Activated T-cell treated with anti-CD3 and anti-CD28 coated beads, Interleukin-2, amount 50 U/mL, for 24 hours (primary cell): ENCODE measurements at regions not wholly inside any gene's neighbourhood (a gene's known extent, or its start where the extent isn't known, plus 50 kb on each side); places are given as distances from the start of the nearest gene placed in this dataset.
"Not testable (repeated sequence)": the region's sequence is repeated elsewhere in the genome, so short reads cannot be mapped to it uniquely, and the experiment has no call there.

Experiments used
- DNase-seq: peaks from one replicate; pipeline ENCODE4 v3.0.0-alpha.2; 2020
- H3K27ac Mint-ChIP-seq: 2 replicates; pipeline ENCODE4 v1.8.0; 2020; ENCODE audit warnings: mild to moderate bottlenecking, mixed read lengths
- H3K27me3 Mint-ChIP-seq: 2 replicates; pipeline ENCODE4 v1.8.0; 2020; ENCODE audit warnings: mixed read lengths
- H3K36me3 Mint-ChIP-seq: 2 replicates; pipeline ENCODE4 v1.8.0; 2020; ENCODE audit warnings: low read depth, mixed read lengths
- H3K4me1 Mint-ChIP-seq: 2 replicates; pipeline ENCODE4 v1.8.0; 2020; ENCODE audit warnings: low read depth, mixed read lengths
- H3K4me3 Mint-ChIP-seq: 2 replicates; pipeline ENCODE4 v1.8.0; 2020; ENCODE audit warnings: mild to moderate bottlenecking, moderate library complexity, mixed read lengths
- H3K9me3 Mint-ChIP-seq: 2 replicates; pipeline ENCODE4 v1.8.0; 2020; ENCODE audit warnings: mixed read lengths

GRCh38 chr3:39707314-39707909 lies 102.0 kb upstream of the MYRIP start:
- Mint-ChIP-seq H3K36me3 (no peaks in the 10 kb centered on the region), H3K4me3 (no peak overlapping the region), H3K27me3 (peaks cover 10% of the 10 kb centered on the region), H3K4me1 (no peaks in the 10 kb centered on the region), H3K27ac (no peak overlapping the region), H3K9me3 (no peaks in the 10 kb centered on the region)
- no peak for DNase-seq

- no peak overlapping the region for H3K27ac Mint-ChIP-seq
- H3K4me1 Mint-ChIP-seq = no peaks in the 10 kb centered on the region
- H3K9me3 Mint-ChIP-seq = no peaks in the 10 kb centered on the region
- DNase-seq = no peak
- peaks cover 5% of the 10 kb centered on the region for H3K27me3 Mint-ChIP-seq
- no peaks in the 10 kb centered on the region for H3K36me3 Mint-ChIP-seq
- no peak overlapping the region for H3K4me3 Mint-ChIP-seq
Observed at GRCh38 chr3:39712413-39713048, 96.9 kb upstream of the MYRIP start.

- H3K27ac Mint-ChIP-seq, H3K4me3 Mint-ChIP-seq, H3K27me3 Mint-ChIP-seq, H3K36me3 Mint-ChIP-seq, H3K9me3 Mint-ChIP-seq, DNase-seq, H3K4me1 Mint-ChIP-seq: not testable (repeated sequence)
Observed at GRCh38 chr3:39713341-39713740, 96.1 kb upstream of the MYRIP start.

- no peak overlapping the region for H3K4me3 Mint-ChIP-seq
- H3K27ac Mint-ChIP-seq = no peak overlapping the region
- no peaks in the 10 kb centered on the region for H3K36me3 Mint-ChIP-seq
- no peaks in the 10 kb centered on the region for H3K27me3 Mint-ChIP-seq
- H3K9me3 Mint-ChIP-seq = no peaks in the 10 kb centered on the region
- DNase-seq = no peak
- no peaks in the 10 kb centered on the region for H3K4me1 Mint-ChIP-seq
Observed at GRCh38 chr3:39716849-39717248, 92.6 kb upstream of the MYRIP start.

- H3K27ac Mint-ChIP-seq = no peak overlapping the region
- no peaks in the 10 kb centered on the region for H3K9me3 Mint-ChIP-seq
- H3K27me3 Mint-ChIP-seq = no peaks in the 10 kb centered on the region
- H3K36me3 Mint-ChIP-seq = no peaks in the 10 kb centered on the region
- no peak overlapping the region for H3K4me3 Mint-ChIP-seq
- H3K4me1 Mint-ChIP-seq = no peaks in the 10 kb centered on the region
- no peak for DNase-seq
Observed at GRCh38 chr3:39718674-39719595, 90.5 kb upstream of the MYRIP start.

GRCh38 chr3:39721076-39721475 lies 88.3 kb upstream of the MYRIP start:
- DNase-seq = no peak
- no peaks in the 10 kb centered on the region for H3K27me3 Mint-ChIP-seq
- H3K27ac Mint-ChIP-seq = no peak overlapping the region
- H3K4me3 Mint-ChIP-seq = no peak overlapping the region
- H3K36me3 Mint-ChIP-seq = no peaks in the 10 kb centered on the region
- no peaks in the 10 kb centered on the region for H3K4me1 Mint-ChIP-seq
- no peaks in the 10 kb centered on the region for H3K9me3 Mint-ChIP-seq

- Mint-ChIP-seq H3K27me3 (no peaks in the 10 kb centered on the region), H3K4me3 (no peak overlapping the region), H3K4me1 (no peaks in the 10 kb centered on the region), H3K36me3 (no peaks in the 10 kb centered on the region), H3K9me3 (no peaks in the 10 kb centered on the region), H3K27ac (no peak overlapping the region)
- DNase-seq = no peak
Observed at GRCh38 chr3:39724233-39724846, 85.1 kb upstream of the MYRIP start.

- Mint-ChIP-seq H3K9me3 (no peaks in the 10 kb centered on the region), H3K27ac (no peak overlapping the region), H3K27me3 (peaks cover 2% of the 10 kb centered on the region), H3K4me1 (no peaks in the 10 kb centered on the region), H3K4me3 (no peak overlapping the region), H3K36me3 (no peaks in the 10 kb centered on the region)
- DNase-seq = no peak
Observed at GRCh38 chr3:39725321-39725720, 84.1 kb upstream of the MYRIP start.

- no peak for DNase-seq
- peaks cover 6% of the 10 kb centered on the region for H3K27me3 Mint-ChIP-seq
- no peak overlapping the region for H3K27ac Mint-ChIP-seq
- H3K4me3 Mint-ChIP-seq = no peak overlapping the region
- peaks cover 4% of the 10 kb centered on the region for H3K9me3 Mint-ChIP-seq
- H3K36me3 Mint-ChIP-seq = no peaks in the 10 kb centered on the region
- no peaks in the 10 kb centered on the region for H3K4me1 Mint-ChIP-seq
Observed at GRCh38 chr3:39727415-39727814, 82.0 kb upstream of the MYRIP start.

GRCh38 chr3:39733804-39734203 lies 75.6 kb upstream of the MYRIP start:
- H3K27ac Mint-ChIP-seq = no peak overlapping the region
- H3K36me3 Mint-ChIP-seq = no peaks in the 10 kb centered on the region
- no peak for DNase-seq
- no peaks in the 10 kb centered on the region for H3K4me1 Mint-ChIP-seq
- peaks cover 6% of the 10 kb centered on the region for H3K27me3 Mint-ChIP-seq
- peaks cover 4% of the 10 kb centered on the region for H3K9me3 Mint-ChIP-seq
- H3K4me3 Mint-ChIP-seq = no peak overlapping the region

GRCh38 chr3:39739658-39740057 lies 69.8 kb upstream of the MYRIP start:
- H3K27me3 Mint-ChIP-seq = peaks cover 10% of the 10 kb centered on the region
- H3K4me3 Mint-ChIP-seq, H3K36me3 Mint-ChIP-seq, H3K4me1 Mint-ChIP-seq, DNase-seq, H3K27ac Mint-ChIP-seq: not testable (repeated sequence)
- peaks cover 11% of the 10 kb centered on the region for H3K9me3 Mint-ChIP-seq

GRCh38 chr3:39744746-39745145 lies 64.7 kb upstream of the MYRIP start:
- Mint-ChIP-seq H3K4me3 (no peak overlapping the region), H3K27ac (no peak overlapping the region), H3K27me3 (peaks cover 13% of the 10 kb centered on the region), H3K9me3 (peaks cover 11% of the 10 kb centered on the region), H3K36me3 (no peaks in the 10 kb centered on the region), H3K4me1 (no peaks in the 10 kb centered on the region)
- DNase-seq = no peak

GRCh38 chr3:39748002-39748401 lies 61.4 kb upstream of the MYRIP start:
- no peak for DNase-seq
- no peak overlapping the region for H3K27ac Mint-ChIP-seq
- H3K9me3 Mint-ChIP-seq = no peaks in the 10 kb centered on the region
- no peak overlapping the region for H3K4me3 Mint-ChIP-seq
- peaks cover 3% of the 10 kb centered on the region for H3K27me3 Mint-ChIP-seq
- H3K4me1 Mint-ChIP-seq = no peaks in the 10 kb centered on the region
- H3K36me3 Mint-ChIP-seq = no peaks in the 10 kb centered on the region

GRCh38 chr3:39748763-39749162 lies 60.6 kb upstream of the MYRIP start:
- no peak for DNase-seq
- Mint-ChIP-seq H3K4me1 (no peaks in the 10 kb centered on the region), H3K27ac (no peak overlapping the region), H3K9me3 (no peaks in the 10 kb centered on the region), H3K36me3 (no peaks in the 10 kb centered on the region), H3K4me3 (no peak overlapping the region), H3K27me3 (peaks cover 3% of the 10 kb centered on the region)

GRCh38 chr3:39750712-39751111 lies 58.7 kb upstream of the MYRIP start:
- no peak for DNase-seq
- H3K36me3 Mint-ChIP-seq = no peaks in the 10 kb centered on the region

More at GRCh38 chr3:39750712-39751111, 58.7 kb upstream of the MYRIP start:
- H3K27ac Mint-ChIP-seq = no peak overlapping the region
- H3K9me3 Mint-ChIP-seq = no peaks in the 10 kb centered on the region
- H3K4me1 Mint-ChIP-seq = no peaks in the 10 kb centered on the region
- no peak overlapping the region for H3K4me3 Mint-ChIP-seq
- peaks cover 3% of the 10 kb centered on the region for H3K27me3 Mint-ChIP-seq
